ENCODE measurements at regions not wholly inside any gene's neighbourhood (a gene's known extent, or its start where the extent isn't known, plus 50 kb on each side); places are given as distances from the start of the nearest gene placed in this dataset.

DNA sequence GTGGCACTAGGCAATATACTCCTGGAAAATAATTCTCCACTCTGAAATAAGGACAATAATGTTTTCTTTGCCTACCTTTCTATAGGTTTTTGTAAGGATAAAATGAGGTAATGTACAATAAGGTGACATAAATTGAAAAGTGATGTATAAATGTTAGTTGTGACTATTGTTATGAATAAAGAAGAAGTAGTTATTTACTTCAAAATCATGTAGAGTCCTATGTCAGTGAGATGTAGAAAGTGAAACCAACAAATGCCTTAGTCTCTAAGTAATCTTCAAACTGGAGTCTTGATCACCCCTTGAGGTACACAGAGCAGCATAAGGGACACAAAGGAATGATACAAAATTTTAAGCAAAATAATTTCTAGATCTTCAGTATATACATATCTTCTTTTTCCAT, 60.3 kb upstream of the TP63 start:
- TF ChIP-seq, protein P1, sequence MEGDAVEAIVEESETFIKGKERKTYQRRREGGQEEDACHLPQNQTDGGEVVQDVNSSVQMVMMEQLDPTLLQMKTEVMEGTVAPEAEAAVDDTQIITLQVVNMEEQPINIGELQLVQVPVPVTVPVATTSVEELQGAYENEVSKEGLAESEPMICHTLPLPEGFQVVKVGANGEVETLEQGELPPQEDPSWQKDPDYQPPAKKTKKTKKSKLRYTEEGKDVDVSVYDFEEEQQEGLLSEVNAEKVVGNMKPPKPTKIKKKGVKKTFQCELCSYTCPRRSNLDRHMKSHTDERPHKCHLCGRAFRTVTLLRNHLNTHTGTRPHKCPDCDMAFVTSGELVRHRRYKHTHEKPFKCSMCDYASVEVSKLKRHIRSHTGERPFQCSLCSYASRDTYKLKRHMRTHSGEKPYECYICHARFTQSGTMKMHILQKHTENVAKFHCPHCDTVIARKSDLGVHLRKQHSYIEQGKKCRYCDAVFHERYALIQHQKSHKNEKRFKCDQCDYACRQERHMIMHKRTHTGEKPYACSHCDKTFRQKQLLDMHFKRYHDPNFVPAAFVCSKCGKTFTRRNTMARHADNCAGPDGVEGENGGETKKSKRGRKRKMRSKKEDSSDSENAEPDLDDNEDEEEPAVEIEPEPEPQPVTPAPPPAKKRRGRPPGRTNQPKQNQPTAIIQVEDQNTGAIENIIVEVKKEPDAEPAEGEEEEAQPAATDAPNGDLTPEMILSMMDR (IDR thresholded peaks at IDR 0.05; ENCODE audit: insufficient read depth, low read length): no peak
- TF ChIP-seq POLR2AphosphoS5 (IDR thresholded peaks at IDR 0.05; ENCODE audit: low read depth): no peak
- TF ChIP-seq, protein P2, sequence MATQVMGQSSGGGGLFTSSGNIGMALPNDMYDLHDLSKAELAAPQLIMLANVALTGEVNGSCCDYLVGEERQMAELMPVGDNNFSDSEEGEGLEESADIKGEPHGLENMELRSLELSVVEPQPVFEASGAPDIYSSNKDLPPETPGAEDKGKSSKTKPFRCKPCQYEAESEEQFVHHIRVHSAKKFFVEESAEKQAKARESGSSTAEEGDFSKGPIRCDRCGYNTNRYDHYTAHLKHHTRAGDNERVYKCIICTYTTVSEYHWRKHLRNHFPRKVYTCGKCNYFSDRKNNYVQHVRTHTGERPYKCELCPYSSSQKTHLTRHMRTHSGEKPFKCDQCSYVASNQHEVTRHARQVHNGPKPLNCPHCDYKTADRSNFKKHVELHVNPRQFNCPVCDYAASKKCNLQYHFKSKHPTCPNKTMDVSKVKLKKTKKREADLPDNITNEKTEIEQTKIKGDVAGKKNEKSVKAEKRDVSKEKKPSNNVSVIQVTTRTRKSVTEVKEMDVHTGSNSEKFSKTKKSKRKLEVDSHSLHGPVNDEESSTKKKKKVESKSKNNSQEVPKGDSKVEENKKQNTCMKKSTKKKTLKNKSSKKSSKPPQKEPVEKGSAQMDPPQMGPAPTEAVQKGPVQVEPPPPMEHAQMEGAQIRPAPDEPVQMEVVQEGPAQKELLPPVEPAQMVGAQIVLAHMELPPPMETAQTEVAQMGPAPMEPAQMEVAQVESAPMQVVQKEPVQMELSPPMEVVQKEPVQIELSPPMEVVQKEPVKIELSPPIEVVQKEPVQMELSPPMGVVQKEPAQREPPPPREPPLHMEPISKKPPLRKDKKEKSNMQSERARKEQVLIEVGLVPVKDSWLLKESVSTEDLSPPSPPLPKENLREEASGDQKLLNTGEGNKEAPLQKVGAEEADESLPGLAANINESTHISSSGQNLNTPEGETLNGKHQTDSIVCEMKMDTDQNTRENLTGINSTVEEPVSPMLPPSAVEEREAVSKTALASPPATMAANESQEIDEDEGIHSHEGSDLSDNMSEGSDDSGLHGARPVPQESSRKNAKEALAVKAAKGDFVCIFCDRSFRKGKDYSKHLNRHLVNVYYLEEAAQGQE (IDR thresholded peaks at IDR 0.05; ENCODE audit: insufficient replicate concordance, low read depth): no peak
- no peak for TF ChIP-seq GABPA (IDR thresholded peaks at IDR 0.05; ENCODE audit: low read depth)

All from HL-60 (cell line).